ENCODE measurements at regions not wholly inside any gene's neighbourhood (a gene's known extent, or its start where the extent isn't known, plus 50 kb on each side); places are given as distances from the start of the nearest gene placed in this dataset.

- H2AFZ ChIP-seq (ENCODE audit: low read depth, low read length) = no peak overlapping the region
These were observed 78.1 kb upstream of the PRR5 start for GRCh38 chr22:44623771-44624510.

More at GRCh38 chr22:44623771-44624510, 78.1 kb upstream of the PRR5 start:
- TF ChIP-seq CTCF (IDR thresholded peaks at IDR 0.05; ENCODE audit: extremely low read depth in 1 of 2, insufficient read depth in 1 of 2, low read depth in 1 of 2, low read length in 2 of 2) = peak; percentile 17 to 42
- TF ChIP-seq JUN (IDR thresholded peaks at IDR 0.05; ENCODE audit: borderline replicate concordance, insufficient read depth, insufficient read length, low read depth) = no peak
- H3K36me3 ChIP-seq (ENCODE audit: control insufficient read depth in 2 of 2, extremely low read depth in 1 of 2, insufficient read depth in 2 of 2, low read length in 2 of 2) = no peaks in the 10 kb centered on the region
- no TSS peak for BruUV-seq (replicated peaks)
- no peak for FAIRE-seq
- no peak overlapping the region for H3K4me2 ChIP-seq (ENCODE audit: insufficient read depth, low read length)
- no peak for DNase-seq (ENCODE audit: low read depth, low spot score)
- POLR2A ChIA-PET = no interaction called here
- H4K20me1 ChIP-seq (replicated peaks; ENCODE audit: control insufficient read depth, extremely low read depth, insufficient read depth, low read length) = no peaks in the 10 kb centered on the region
- H3K9me1 ChIP-seq (replicated peaks; ENCODE audit: control insufficient read depth, extremely low read depth, insufficient read depth, low read length) = no peaks in the 10 kb centered on the region
- dilution Hi-C loops (cut with MboI; ENCODE audit: extremely low pct_ligation_motif_present, low sequenced_read_pairs) = no loop called here
- no peaks in the 10 kb centered on the region for H3K9me3 ChIP-seq (replicated peaks; ENCODE audit: control insufficient read depth, insufficient read depth, low read length)
- no peaks in the 10 kb centered on the region for H3K4me1 ChIP-seq (ENCODE audit: control insufficient read depth, extremely low read depth, insufficient read depth, low read length)
- H3K27ac ChIP-seq (ENCODE audit: insufficient read depth, low read depth, low read length) = no peak overlapping the region
- no peaks in the 10 kb centered on the region for H3K27me3 ChIP-seq (ENCODE audit: control insufficient read depth in 2 of 2, insufficient read depth in 2 of 2, low read length in 2 of 2)
- H3K4me3 ChIP-seq (replicated peaks in 1 of 3; ENCODE audit: insufficient read depth in 1 of 3, low read depth in 1 of 3, low read length in 3 of 3) = no peak overlapping the region
- intact Hi-C loops (cut with micrococcal nuclease) = loop anchor here (10.0 kb wide), 1 partner anchor 259 kb away; no protein-coding TSS in a partner anchor
- no peak overlapping the region for H3K9ac ChIP-seq (replicated peaks; ENCODE audit: extremely low read depth, insufficient read depth, low read length)
- CTCF ChIA-PET = interaction anchor here (0.6 to 4.6 kb wide), 11 partner anchors 12 to 1392 kb away, joined by 3 to 92 read pairs (median 4); no protein-coding TSS in a partner anchor
- no peaks in the 10 kb centered on the region for H3K79me2 ChIP-seq (ENCODE audit: control insufficient read depth, insufficient read depth, low read length)

All from endothelial cell of umbilical vein (primary cell).